Thoracic aorta (tissue), 2 donors: ENCODE measurements at regions not wholly inside any gene's neighbourhood (a gene's known extent, or its start where the extent isn't known, plus 50 kb on each side); places are given as distances from the start of the nearest gene placed in this dataset.

Experiments
- ATAC-seq: fragments of 150-250 bp; one replicate; pipeline ENCODE4 v1.8.0; 2017; ENCODE audit warnings: low read depth; ENCODE audit not compliant: insufficient number of reproducible peaks, low FRiP score
- DNase-seq: peaks from one replicate; pipeline ENCODE4 v3.0.0-alpha.2; 2020; ENCODE audit warnings: low spot score
- H3K27ac ChIP-seq, 2 donors: fragments of 200-600 bp; sonication (generic); 1 replicate in 1 of 2; 2 replicates in 1 of 2; pipeline ENCODE4 v1.5.1; 2016; ENCODE audit warnings: mild to moderate bottlenecking in 2 of 2, moderate library complexity in 2 of 2
- H3K27me3 ChIP-seq: fragments of 200-600 bp; sonication (generic); replicated peaks from 2 replicates; pipeline ENCODE4 v1.6.0; 2016; ENCODE audit warnings: mild to moderate bottlenecking; ENCODE audit not compliant: insufficient read depth
- H3K36me3 ChIP-seq: fragments of 200-600 bp; sonication (generic); one replicate; pipeline ENCODE4 v1.5.1; 2016
- H3K4me1 ChIP-seq, 2 donors: fragments of 200-600 bp; sonication (generic); 1 replicate in 1 of 2; 2 replicates in 1 of 2; pipeline versions ENCODE4 v1.5.1 to v1.6.0; 2016; ENCODE audit warnings: low read depth in 2 of 2, mild to moderate bottlenecking in 1 of 2; ENCODE audit not compliant: control insufficient read depth in 1 of 2
- H3K4me3 ChIP-seq: fragments of 200-600 bp; sonication (generic); 2 replicates; pipeline ENCODE4 v1.5.1; 2016; ENCODE audit warnings: mild to moderate bottlenecking
- H3K9me3 ChIP-seq: fragments of 200-600 bp; sonication (generic); 2 replicates; pipeline ENCODE4 v1.5.1; 2016
- CTCF ChIP-seq: fragments of 200-600 bp; sonication (generic); IDR thresholded peaks from one replicate; pipeline ENCODE4 v1.5.1; 2019; ENCODE audit warnings: antibody characterized with exemption

- H3K4me3 ChIP-seq: no peak overlapping the region
- H3K4me1 ChIP-seq: no peaks in the 10 kb centered on the region
- DNase-seq: no peak
- no peak for TF ChIP-seq CTCF
- no peaks in the 10 kb centered on the region for H3K9me3 ChIP-seq
- H3K27ac ChIP-seq: no peak overlapping the region
- no peaks in the 10 kb centered on the region for H3K27me3 ChIP-seq
- H3K36me3 ChIP-seq: no peaks in the 10 kb centered on the region
- ATAC-seq: no peak
Measured at GRCh38 chr13:87198371-87198770, 472.8 kb upstream of the SLITRK5 start.

GRCh38 chr13:87206708-87207107 is 464.5 kb upstream of the SLITRK5 start:
- Histone ChIP-seq H3K27ac (no peak overlapping the region), H3K27me3 (no peaks in the 10 kb centered on the region), H3K9me3 (no peaks in the 10 kb centered on the region), H3K4me1 (no peaks in the 10 kb centered on the region), H3K4me3 (no peak overlapping the region), H3K36me3 (no peaks in the 10 kb centered on the region)
- no peak for DNase-seq
- TF ChIP-seq CTCF: no peak
- ATAC-seq: no peak

GRCh38 chr13:87207280-87208003 is 463.7 kb upstream of the SLITRK5 start:
- no peak overlapping the region for H3K27ac ChIP-seq
- no peaks in the 10 kb centered on the region for H3K4me1 ChIP-seq
- DNase-seq: no peak
- H3K27me3 ChIP-seq: no peaks in the 10 kb centered on the region
- H3K36me3 ChIP-seq: no peaks in the 10 kb centered on the region
- no peak for TF ChIP-seq CTCF
- H3K4me3 ChIP-seq: no peak overlapping the region
- no peaks in the 10 kb centered on the region for H3K9me3 ChIP-seq
- ATAC-seq: no peak

- Histone ChIP-seq H3K27me3 (no peaks in the 10 kb centered on the region), H3K4me3 (no peak overlapping the region), H3K9me3 (no peaks in the 10 kb centered on the region), H3K4me1 (no peaks in the 10 kb centered on the region), H3K27ac (no peak overlapping the region), H3K36me3 (no peaks in the 10 kb centered on the region)
- no peak for TF ChIP-seq CTCF
- ATAC-seq (no peak), DNase-seq (no peak)
Measured at GRCh38 chr13:87208636-87209035, 462.5 kb upstream of the SLITRK5 start.

GRCh38 chr13:87234981-87235380 is 436.2 kb upstream of the SLITRK5 start:
- DNase-seq: no peak
- Histone ChIP-seq H3K4me3 (no peak overlapping the region), H3K36me3 (no peaks in the 10 kb centered on the region), H3K9me3 (no peaks in the 10 kb centered on the region), H3K4me1 (no peaks in the 10 kb centered on the region), H3K27me3 (no peaks in the 10 kb centered on the region), H3K27ac (no peak overlapping the region)
- TF ChIP-seq CTCF: no peak
- ATAC-seq: no peak
